ENCODE measurements at regions not wholly inside any gene's neighbourhood (a gene's known extent, or its start where the extent isn't known, plus 50 kb on each side); places are given as distances from the start of the nearest gene placed in this dataset.

GRCh38 chr6:135121434-135121833 is 59.7 kb upstream of the MYB start:
- DNase-seq (ENCODE audit: unreplicated experiment) = no peak
- TF ChIP-seq CTCF (IDR thresholded peaks at IDR 0.05; ENCODE audit: unreplicated experiment) = no peak
- H3K9me3 Mint-ChIP-seq (ENCODE audit: unreplicated experiment) = no peaks in the 10 kb centered on the region
- BruUV-seq (replicated peaks) = no TSS peak
- ChIA-PET POLR2A (interaction anchor here (0.6 kb wide), 1 partner anchor 67 kb away, joined by 3 read pairs; the partner anchor contains the start of gene HBS1L), CTCF (interaction anchor here (1.0 to 1.2 kb wide), 2 partner anchors 15 to 23 kb away, joined by 3 read pairs; no protein-coding TSS in a partner anchor)
- no peaks in the 10 kb centered on the region for H3K36me3 Mint-ChIP-seq (ENCODE audit: insufficient read depth, unreplicated experiment)
- peaks cover 35% of the 10 kb centered on the region for H3K27me3 Mint-ChIP-seq (ENCODE audit: insufficient read depth, unreplicated experiment)
- no peak overlapping the region for H3K4me3 Mint-ChIP-seq (ENCODE audit: unreplicated experiment)
- intact Hi-C loops (cut with micrococcal nuclease) = no loop called here
- H3K27ac Mint-ChIP-seq (ENCODE audit: low read depth, unreplicated experiment) = no peak overlapping the region
- no peaks in the 10 kb centered on the region for H3K4me1 Mint-ChIP-seq (ENCODE audit: insufficient read depth, unreplicated experiment)

- H3K4me1 Mint-ChIP-seq (ENCODE audit: insufficient read depth, unreplicated experiment) = no peaks in the 10 kb centered on the region
- H3K4me3 Mint-ChIP-seq (ENCODE audit: unreplicated experiment) = no peak overlapping the region
- H3K36me3 Mint-ChIP-seq (ENCODE audit: insufficient read depth, unreplicated experiment) = no peaks in the 10 kb centered on the region
- DNase-seq (ENCODE audit: unreplicated experiment) = no peak
- H3K27me3 Mint-ChIP-seq (ENCODE audit: insufficient read depth, unreplicated experiment) = peaks cover 37% of the 10 kb centered on the region
- BruUV-seq (replicated peaks) = no TSS peak
- POLR2A ChIA-PET = no interaction called here
- no peak overlapping the region for H3K27ac Mint-ChIP-seq (ENCODE audit: low read depth, unreplicated experiment)
- no peak for TF ChIP-seq CTCF (IDR thresholded peaks at IDR 0.05; ENCODE audit: unreplicated experiment)
- CTCF ChIA-PET = interaction anchor here (0.6 to 1.5 kb wide), 3 partner anchors 26 to 1702 kb away, joined by 3 to 8 read pairs (median 5); no protein-coding TSS in a partner anchor
- no peaks in the 10 kb centered on the region for H3K9me3 Mint-ChIP-seq (ENCODE audit: unreplicated experiment)
- intact Hi-C loops (cut with micrococcal nuclease) = no loop called here
Observed at GRCh38 chr6:135118134-135118730, 62.9 kb upstream of the MYB start.

GRCh38 chr6:135117413-135117968 is 62.9 kb upstream of the HBS1L start:
- H3K27ac Mint-ChIP-seq (ENCODE audit: low read depth, unreplicated experiment) = no peak overlapping the region
- ChIA-PET POLR2A (no interaction called here), CTCF (interaction anchor here (0.7 kb wide), 1 partner anchor 10 kb away, joined by 3 read pairs; no protein-coding TSS in a partner anchor)
- no peak for DNase-seq (ENCODE audit: unreplicated experiment)
- H3K9me3 Mint-ChIP-seq (ENCODE audit: unreplicated experiment) = no peaks in the 10 kb centered on the region
- intact Hi-C loops (cut with micrococcal nuclease) = no loop called here
- H3K27me3 Mint-ChIP-seq (ENCODE audit: insufficient read depth, unreplicated experiment) = peaks cover 37% of the 10 kb centered on the region
- no peak overlapping the region for H3K4me3 Mint-ChIP-seq (ENCODE audit: unreplicated experiment)
- no peak for TF ChIP-seq CTCF (IDR thresholded peaks at IDR 0.05; ENCODE audit: unreplicated experiment)
- no peaks in the 10 kb centered on the region for H3K36me3 Mint-ChIP-seq (ENCODE audit: insufficient read depth, unreplicated experiment)
- no peaks in the 10 kb centered on the region for H3K4me1 Mint-ChIP-seq (ENCODE audit: insufficient read depth, unreplicated experiment)
- BruUV-seq (replicated peaks) = no TSS peak

- intact Hi-C loops (cut with micrococcal nuclease) = no loop called here
- Mint-ChIP-seq H3K36me3 (ENCODE audit: insufficient read depth, unreplicated experiment) (no peaks in the 10 kb centered on the region), H3K9me3 (ENCODE audit: unreplicated experiment) (no peaks in the 10 kb centered on the region), H3K27ac (ENCODE audit: low read depth, unreplicated experiment) (no peak overlapping the region), H3K27me3 (ENCODE audit: insufficient read depth, unreplicated experiment) (peaks cover 37% of the 10 kb centered on the region), H3K4me3 (ENCODE audit: unreplicated experiment) (no peak overlapping the region), H3K4me1 (ENCODE audit: insufficient read depth, unreplicated experiment) (no peaks in the 10 kb centered on the region)
- CTCF ChIA-PET = no interaction called here
- BruUV-seq (replicated peaks) = no TSS peak
- POLR2A ChIA-PET = interaction anchor here (0.6 to 0.8 kb wide), 2 partner anchors 58 to 108 kb away, joined by 3 read pairs; no protein-coding TSS in a partner anchor
- DNase-seq (ENCODE audit: unreplicated experiment) = no peak
- no peak for TF ChIP-seq CTCF (IDR thresholded peaks at IDR 0.05; ENCODE audit: unreplicated experiment)
Observed at GRCh38 chr6:135116571-135116970, 61.9 kb upstream of the HBS1L start.

Measured in MCF 10A (cell line).